GM12864 (cell line): ENCODE measurements at regions not wholly inside any gene's neighbourhood (a gene's known extent, or its start where the extent isn't known, plus 50 kb on each side); places are given as distances from the start of the nearest gene placed in this dataset.

Source experiments
- DNase-seq: peaks from one replicate; pipeline ENCODE4 v3.0.0-alpha.2; 2011; ENCODE audit warnings: low read depth
- H3K4me3 ChIP-seq: 2 replicates; pipeline ENCODE4 v1.5.1; 2011; ENCODE audit warnings: mild to moderate bottlenecking, low read depth, low read length, control low read depth
- TF ChIP-seq, protein P1 (sequence below): IDR thresholded peaks from 2 replicates; pipeline ENCODE4 v1.5.1; 2011; ENCODE audit warnings: low read depth, mild to moderate bottlenecking, moderate library complexity, low read length, control low read depth, inconsistent platforms; ENCODE audit errors: missing control alignments

DNA sequence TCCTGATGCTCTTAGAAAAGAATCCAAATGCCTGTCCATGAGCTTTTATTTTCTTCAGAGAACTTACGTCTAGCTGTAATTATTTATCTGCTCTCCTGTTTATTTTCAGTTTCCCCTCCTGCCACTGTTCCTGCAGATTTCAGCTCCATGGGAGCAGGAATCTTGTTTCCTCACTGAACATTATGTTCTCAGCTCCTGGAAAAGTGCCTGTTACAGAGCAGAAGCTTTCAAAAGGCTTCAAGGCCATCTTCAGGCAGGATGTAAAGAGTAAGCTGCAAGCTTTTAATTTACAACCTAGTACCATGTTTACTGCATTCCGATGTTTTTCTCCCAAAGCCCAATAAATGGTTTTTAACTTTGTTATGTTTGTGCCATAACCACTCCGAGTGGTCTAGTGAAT lies 98.4 kb upstream of the BTG1 start:
- H3K4me3 ChIP-seq = no peak overlapping the region
- TF ChIP-seq, protein P1, sequence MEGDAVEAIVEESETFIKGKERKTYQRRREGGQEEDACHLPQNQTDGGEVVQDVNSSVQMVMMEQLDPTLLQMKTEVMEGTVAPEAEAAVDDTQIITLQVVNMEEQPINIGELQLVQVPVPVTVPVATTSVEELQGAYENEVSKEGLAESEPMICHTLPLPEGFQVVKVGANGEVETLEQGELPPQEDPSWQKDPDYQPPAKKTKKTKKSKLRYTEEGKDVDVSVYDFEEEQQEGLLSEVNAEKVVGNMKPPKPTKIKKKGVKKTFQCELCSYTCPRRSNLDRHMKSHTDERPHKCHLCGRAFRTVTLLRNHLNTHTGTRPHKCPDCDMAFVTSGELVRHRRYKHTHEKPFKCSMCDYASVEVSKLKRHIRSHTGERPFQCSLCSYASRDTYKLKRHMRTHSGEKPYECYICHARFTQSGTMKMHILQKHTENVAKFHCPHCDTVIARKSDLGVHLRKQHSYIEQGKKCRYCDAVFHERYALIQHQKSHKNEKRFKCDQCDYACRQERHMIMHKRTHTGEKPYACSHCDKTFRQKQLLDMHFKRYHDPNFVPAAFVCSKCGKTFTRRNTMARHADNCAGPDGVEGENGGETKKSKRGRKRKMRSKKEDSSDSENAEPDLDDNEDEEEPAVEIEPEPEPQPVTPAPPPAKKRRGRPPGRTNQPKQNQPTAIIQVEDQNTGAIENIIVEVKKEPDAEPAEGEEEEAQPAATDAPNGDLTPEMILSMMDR = no peak
- DNase-seq = no peak

DNA sequence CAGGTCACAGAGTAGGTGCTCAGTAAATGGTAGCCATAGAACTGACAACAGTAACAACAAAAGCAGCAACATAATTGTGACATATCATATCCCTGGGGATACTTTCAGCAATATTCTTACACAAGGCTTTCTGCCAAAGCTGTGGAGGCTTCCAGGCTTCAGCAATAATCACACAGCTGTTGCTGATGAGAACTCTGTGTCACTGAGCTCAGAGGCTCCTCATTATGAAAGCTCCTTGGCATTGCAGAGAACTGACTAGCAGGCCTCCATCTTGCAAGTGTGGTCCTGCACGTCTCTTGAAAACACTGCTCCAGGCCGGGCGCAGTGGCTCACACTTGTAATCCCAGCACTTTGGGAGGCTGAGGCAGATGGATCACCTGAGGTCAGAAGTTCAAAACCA lies 97.3 kb upstream of the BTG1 start:
- no peak for DNase-seq
- TF ChIP-seq, protein P1 = no peak
- no peak overlapping the region for H3K4me3 ChIP-seq

DNA sequence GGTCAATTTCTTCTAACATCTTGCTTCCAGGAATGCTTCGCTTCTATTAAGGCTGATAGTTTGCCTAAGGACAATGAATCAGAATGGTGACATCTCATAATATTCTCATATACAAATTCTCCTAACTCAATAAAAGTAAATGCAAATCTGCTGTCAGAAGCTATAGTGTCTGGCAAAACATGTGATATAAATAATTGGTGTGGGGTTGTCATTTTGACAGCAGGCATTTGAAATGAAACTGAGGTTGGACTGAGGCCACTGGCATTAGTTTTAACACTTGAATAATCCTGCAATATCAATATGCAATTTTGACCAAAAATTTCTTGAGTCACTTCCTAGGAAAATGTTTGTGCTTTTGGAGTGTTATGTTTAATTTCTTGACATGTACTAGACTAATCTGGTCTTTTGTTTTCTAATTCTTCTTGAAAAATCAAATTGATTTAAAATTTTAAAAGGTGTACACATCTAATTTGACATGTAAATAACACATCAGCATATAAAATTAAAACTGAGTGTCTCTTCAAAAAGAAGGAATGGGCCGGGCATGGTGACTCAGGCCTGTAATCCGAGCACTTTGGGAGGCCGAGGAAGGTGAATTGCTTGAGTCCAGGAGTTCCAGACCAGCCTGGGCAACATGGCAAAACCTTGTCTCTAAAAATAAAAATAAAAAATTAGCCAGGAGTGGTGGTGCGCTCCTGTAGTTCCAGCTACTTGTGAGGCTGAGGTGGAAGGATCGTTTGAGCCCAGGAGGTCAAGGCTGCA lies 92.3 kb upstream of the BTG1 start:
- no peak for DNase-seq
- TF ChIP-seq, protein P1 = no peak
- no peak overlapping the region for H3K4me3 ChIP-seq

DNA sequence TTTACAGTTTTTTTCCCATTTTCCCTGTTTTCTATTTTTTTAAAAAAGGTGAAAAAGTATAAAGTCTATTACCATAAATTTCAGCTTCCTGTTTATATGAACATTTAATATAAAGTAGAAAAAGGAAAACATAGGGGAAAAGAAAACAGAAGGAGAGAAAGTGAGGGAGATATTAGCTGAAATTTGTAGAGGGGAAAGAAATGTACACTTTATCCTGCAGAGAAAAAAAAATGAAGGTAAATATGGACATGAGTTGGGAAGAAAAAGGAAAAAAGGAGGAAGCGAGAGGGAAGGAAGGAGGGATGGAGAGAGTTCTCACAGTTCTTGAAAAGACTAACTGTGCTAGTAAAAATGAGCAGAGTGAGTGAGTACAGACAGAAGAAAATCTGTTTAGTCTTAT lies 91.6 kb upstream of the BTG1 start:
- H3K4me3 ChIP-seq = no peak overlapping the region
- TF ChIP-seq, protein P1 = no peak
- DNase-seq = no peak

DNA sequence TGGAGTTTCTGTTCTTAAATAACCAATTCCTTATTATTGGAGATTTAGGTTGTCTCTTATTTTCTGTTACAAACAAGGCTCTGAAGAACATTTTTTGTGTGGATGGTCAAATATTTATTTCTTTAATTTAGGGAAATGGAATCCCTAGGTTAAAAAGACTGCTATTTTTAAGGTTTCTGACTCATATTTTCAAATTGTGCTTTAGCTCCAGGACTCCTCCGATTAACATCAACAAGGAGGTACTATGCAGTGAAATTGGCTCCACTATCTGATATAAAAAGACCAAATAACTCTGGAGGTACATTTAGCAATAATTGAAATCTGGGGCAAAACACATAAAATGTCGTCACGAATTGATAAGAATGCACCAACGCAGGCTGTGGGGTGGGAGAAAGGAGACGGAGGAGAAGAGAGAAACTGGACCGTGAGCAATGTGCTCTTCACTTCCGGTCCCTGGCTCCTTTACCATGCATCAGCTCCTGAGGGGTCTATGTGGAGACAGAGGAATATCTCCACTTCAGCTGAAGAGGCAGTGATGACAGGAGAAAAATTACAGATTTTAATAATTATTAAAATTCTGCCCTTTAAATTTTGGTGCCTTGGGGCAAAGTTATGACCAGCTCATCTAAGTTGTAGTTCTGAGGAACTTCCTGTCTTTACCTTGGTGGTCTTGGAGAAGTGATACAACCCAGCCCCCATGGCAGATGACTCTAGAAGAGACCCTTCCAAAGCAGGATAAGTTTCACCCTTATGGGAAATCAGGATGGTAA lies 90.2 kb upstream of the BTG1 start:
- TF ChIP-seq, protein P1 = no peak
- DNase-seq = no peak

DNA sequence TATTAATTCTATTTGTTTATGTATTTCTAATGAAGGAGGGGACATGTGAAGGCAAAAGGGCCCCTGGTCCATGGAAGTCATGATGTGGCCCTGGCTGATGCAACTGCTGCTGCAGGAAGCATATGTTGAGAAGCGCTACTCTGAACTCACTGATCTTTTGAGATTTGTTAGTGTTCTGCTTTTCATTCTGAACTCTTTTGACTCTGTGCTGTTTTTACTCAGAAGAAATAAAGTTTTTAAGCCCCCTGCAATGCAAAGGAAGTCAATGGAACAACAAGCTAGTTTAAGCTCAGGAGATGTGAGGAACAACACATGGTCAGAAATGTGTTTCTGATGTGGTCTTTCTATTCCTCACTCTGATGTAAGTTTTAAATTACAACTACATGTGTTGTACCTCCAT lies 88.9 kb upstream of the BTG1 start:
- DNase-seq = no peak
- TF ChIP-seq, protein P1 = no peak
- no peak overlapping the region for H3K4me3 ChIP-seq

More for the DNA sequence above, 90.2 kb upstream of the BTG1 start:
- H3K4me3 ChIP-seq = no peak overlapping the region
